ENCODE measurements at regions not wholly inside any gene's neighbourhood (a gene's known extent, or its start where the extent isn't known, plus 50 kb on each side); places are given as distances from the start of the nearest gene placed in this dataset.

- Histone ChIP-seq H3K36me3 (no peaks in the 10 kb centered on the region), H3K27ac (no peak overlapping the region), H3K27me3 (no peaks in the 10 kb centered on the region), H3K4me1 (no peaks in the 10 kb centered on the region), H3K9me3 (no peaks in the 10 kb centered on the region), H3K4me3 (no peak overlapping the region)
- TF ChIP-seq CTCF (IDR thresholded peaks at IDR 0.05) = no peak
- no peak for DNase-seq
- ATAC-seq = no peak
- intact Hi-C loops (cut with DNase I) = no loop called here
Observed at GRCh38 chr2:200735061-200735460, 76.6 kb upstream of the BZW1 start.

- H3K4me3 ChIP-seq = no peak overlapping the region
- H3K9me3 ChIP-seq = no peaks in the 10 kb centered on the region
- H3K27ac ChIP-seq = no peak overlapping the region
- TF ChIP-seq CTCF (IDR thresholded peaks at IDR 0.05) = no peak
- intact Hi-C loops (cut with DNase I) = no loop called here
- ATAC-seq = no peak
- no peaks in the 10 kb centered on the region for H3K36me3 ChIP-seq
- peaks cover 10% of the 10 kb centered on the region for H3K4me1 ChIP-seq
- H3K27me3 ChIP-seq = no peaks in the 10 kb centered on the region
- DNase-seq = no peak
Observed at GRCh38 chr2:200736646-200737274, 75.0 kb upstream of the BZW1 start.

GRCh38 chr2:200737585-200737984 lies 74.1 kb upstream of the BZW1 start:
- no peaks in the 10 kb centered on the region for H3K36me3 ChIP-seq

GRCh38 chr2:200738590-200738989 lies 73.1 kb upstream of the BZW1 start:
- no peak for ATAC-seq
- TF ChIP-seq CTCF (IDR thresholded peaks at IDR 0.05) = no peak
- no peak for DNase-seq
- Histone ChIP-seq H3K36me3 (no peaks in the 10 kb centered on the region), H3K27me3 (no peaks in the 10 kb centered on the region), H3K9me3 (no peaks in the 10 kb centered on the region), H3K4me1 (peaks cover 18% of the 10 kb centered on the region), H3K27ac (no peak overlapping the region), H3K4me3 (no peak overlapping the region)
- intact Hi-C loops (cut with DNase I) = no loop called here

More at GRCh38 chr2:200737585-200737984, 74.1 kb upstream of the BZW1 start:
- TF ChIP-seq CTCF (IDR thresholded peaks at IDR 0.05) = no peak
- H3K4me1 ChIP-seq = peaks cover 18% of the 10 kb centered on the region
- intact Hi-C loops (cut with DNase I) = no loop called here
- ATAC-seq (no peak), DNase-seq (no peak)
- no peaks in the 10 kb centered on the region for H3K9me3 ChIP-seq
- H3K4me3 ChIP-seq = no peak overlapping the region
- no peaks in the 10 kb centered on the region for H3K27me3 ChIP-seq
- H3K27ac ChIP-seq = no peak overlapping the region

- no peak for ATAC-seq
- H3K4me3 ChIP-seq = no peak overlapping the region
Observed at GRCh38 chr2:200740907-200741306, 70.8 kb upstream of the BZW1 start.

More at GRCh38 chr2:200740907-200741306, 70.8 kb upstream of the BZW1 start:
- Histone ChIP-seq H3K9me3 (no peaks in the 10 kb centered on the region), H3K27ac (peak overlapping the region; percentile 76), H3K4me1 (peaks cover 18% of the 10 kb centered on the region), H3K36me3 (no peaks in the 10 kb centered on the region), H3K27me3 (no peaks in the 10 kb centered on the region)
- TF ChIP-seq CTCF (IDR thresholded peaks at IDR 0.05) = no peak
- intact Hi-C loops (cut with DNase I) = no loop called here
- no peak for DNase-seq

Data from upper lobe of right lung (tissue), 1 donor.